H1 (cell line): ENCODE measurements at regions not wholly inside any gene's neighbourhood (a gene's known extent, or its start where the extent isn't known, plus 50 kb on each side); places are given as distances from the start of the nearest gene placed in this dataset.

Experiments
- CTCF ChIA-PET: fragments of 300-600 bp; sonication (Branson Sonifier 250); formaldehyde crosslinking; loops from one replicate; lab custom pipeline; 2021; ENCODE audit not compliant: partially characterized antibody; lab: Charles Lee
- POLR2A ChIA-PET: fragments of 300-600 bp; sonication (Branson Sonifier 250); formaldehyde crosslinking; loops from one replicate; lab custom pipeline; 2021; ENCODE audit warnings: inconsistent platforms; ENCODE audit not compliant: partially characterized antibody; lab: Charles Lee
- DNase-seq, 2 experiments: peaks; one replicate each; pipeline versions ENCODE4 v3.0.0 to v3.0.0-alpha.2; 2010 to 2022; ENCODE audit warnings: low spot score in 2 of 2, low read depth in 1 of 2, mixed read lengths in 1 of 2
- FAIRE-seq: peaks from 2 replicates; lab custom pipeline; 2011; peaks lifted over from hg19 to GRCh38; lab: Jason Lieb, UNC
- H2AFZ ChIP-seq: 2 replicates; pipeline ENCODE4 v1.8.1; 2012; ENCODE audit warnings: low read length, inconsistent platforms
- H2AK5ac ChIP-seq: 2 replicates; pipeline ENCODE4 v1.6.1; 2013; ENCODE audit warnings: low read depth, low read length
- H2BK120ac ChIP-seq: replicated peaks from 2 replicates; pipeline ENCODE3; 2013; ENCODE audit warnings: low read depth, low read length, inconsistent platforms
- H2BK12ac ChIP-seq: 2 replicates; pipeline ENCODE4 v1.6.1; 2013; ENCODE audit warnings: low read depth, low read length
- H2BK15ac ChIP-seq: 2 replicates; pipeline ENCODE4 v1.6.1; 2013; ENCODE audit warnings: low read length
- H2BK20ac ChIP-seq: 2 replicates; pipeline ENCODE4 v1.6.1; 2013; ENCODE audit warnings: low read length
- H2BK5ac ChIP-seq: 2 replicates; pipeline ENCODE4 v1.6.1; 2013; ENCODE audit warnings: low read depth, low read length
- H3K14ac ChIP-seq: 2 replicates; pipeline ENCODE4 v1.6.1; 2013; ENCODE audit warnings: inconsistent platforms; ENCODE audit not compliant: insufficient read length
- H3K18ac ChIP-seq: 2 replicates; pipeline ENCODE4 v1.6.1; 2013; ENCODE audit warnings: low read length; ENCODE audit errors: extremely low read depth
- H3K23ac ChIP-seq: 2 replicates; pipeline ENCODE4 v1.6.1; 2013; ENCODE audit warnings: inconsistent platforms; ENCODE audit not compliant: insufficient read length
- H3K23me2 ChIP-seq: 2 replicates; pipeline ENCODE4 v1.6.1; 2013; ENCODE audit warnings: low read depth, low read length
- H3K27ac ChIP-seq: 2 replicates; pipeline ENCODE4 v1.6.1; 2011; ENCODE audit warnings: low read depth, low read length, inconsistent platforms
- H3K27me3 ChIP-seq, 4 experiments: replicated peaks in 1 of 4; 1 replicate in 1 of 4; 2 replicates in 3 of 4; pipeline versions ENCODE4 v1.6.1 to v1.8.1; 2011 to 2013; ENCODE audit warnings: low read length in 3 of 4, mild to moderate bottlenecking in 3 of 4, inconsistent platforms in 2 of 4, mixed read lengths in 2 of 4, moderate library complexity in 1 of 4; ENCODE audit not compliant: control insufficient read depth in 3 of 4, insufficient read depth in 3 of 4; ENCODE audit errors: extremely low read depth in 1 of 4
- H3K36me3 ChIP-seq, 4 experiments: 2 replicates each; pipeline versions ENCODE4 v1.6.1 to v1.8.1; 2011 to 2013; ENCODE audit warnings: mild to moderate bottlenecking in 4 of 4, low read length in 3 of 4, moderate library complexity in 2 of 4, control low read depth in 1 of 4, inconsistent platforms in 1 of 4; ENCODE audit not compliant: insufficient read depth in 4 of 4, control insufficient read depth in 2 of 4
- H3K4ac ChIP-seq: replicated peaks from 2 replicates; pipeline ENCODE3; 2013; ENCODE audit warnings: low read length, low read depth, mixed read lengths, inconsistent platforms; ENCODE audit not compliant: insufficient read length
- H3K4me1 ChIP-seq, 4 experiments: replicated peaks in 1 of 4; 1 replicate in 1 of 4; 2 replicates in 3 of 4; pipeline versions ENCODE4 v1.6.1 to v1.8.1; 2011 to 2013; ENCODE audit warnings: low read length in 3 of 4, inconsistent platforms in 2 of 4, mixed read lengths in 1 of 4; ENCODE audit not compliant: insufficient read depth in 4 of 4, control insufficient read depth in 3 of 4
- H3K4me2 ChIP-seq, 2 experiments: 2 replicates each; pipeline versions ENCODE4 v1.6.1 to v1.8.1; 2011 to 2013; ENCODE audit warnings: low read depth in 2 of 2, low read length in 2 of 2, control low read depth in 1 of 2, inconsistent platforms in 1 of 2, mild to moderate bottlenecking in 1 of 2; ENCODE audit not compliant: insufficient read depth in 1 of 2
- H3K4me3 ChIP-seq, 4 experiments: fragments of 200-600, 300-600 bp in 1 of 4; sonication (generic), shearing (Covaris generic), sonication (Bioruptor Twin) in 1 of 4; 2 replicates each; pipeline versions ENCODE4 v1.5.1 to v1.8.1; 2011 to 2016; ENCODE audit warnings: low read length in 4 of 4, low read depth in 3 of 4, control low read depth in 2 of 4, inconsistent platforms in 2 of 4, mild to moderate bottlenecking in 2 of 4, mixed read lengths in 1 of 4, moderate library complexity in 1 of 4; ENCODE audit not compliant: insufficient read depth in 2 of 4; ENCODE audit errors: extremely low read depth in 1 of 4
- H3K56ac ChIP-seq: replicated peaks from 2 replicates; pipeline ENCODE3; 2013; ENCODE audit warnings: low read depth, mild to moderate bottlenecking, mixed read lengths, low read length, inconsistent platforms; ENCODE audit not compliant: insufficient read length
- H3K79me1 ChIP-seq: 2 replicates; pipeline ENCODE4 v1.6.1; 2013; ENCODE audit warnings: low read depth, low read length, control low read depth
- H3K79me2 ChIP-seq, 2 experiments: 2 replicates each; pipeline versions ENCODE4 v1.6.1 to v1.8.1; 2012 to 2013; ENCODE audit warnings: low read length in 2 of 2, mild to moderate bottlenecking in 2 of 2, inconsistent platforms in 1 of 2; ENCODE audit not compliant: insufficient read depth in 2 of 2, control insufficient read depth in 1 of 2
- H3K9ac ChIP-seq, 4 experiments: replicated peaks in 1 of 4; 1 replicate in 1 of 4; 2 replicates in 3 of 4; pipeline versions ENCODE4 v1.6.1 to v1.8.1; 2011 to 2013; ENCODE audit warnings: low read depth in 3 of 4, low read length in 3 of 4, control low read depth in 2 of 4, mild to moderate bottlenecking in 2 of 4, moderate library complexity in 2 of 4, inconsistent platforms in 1 of 4; ENCODE audit errors: extremely low read depth in 1 of 4
- H3K9me3 ChIP-seq, 2 experiments: 2 replicates each; pipeline versions ENCODE4 v1.6.1 to v1.8.1; 2012 to 2013; ENCODE audit warnings: mild to moderate bottlenecking in 2 of 2, moderate library complexity in 2 of 2, control low read depth in 1 of 2, inconsistent platforms in 1 of 2, low read depth in 1 of 2, low read length in 1 of 2, mixed read lengths in 1 of 2; ENCODE audit not compliant: insufficient read depth in 2 of 2
- H4K20me1 ChIP-seq, 2 experiments: replicated peaks in 1 of 2; 2 replicates each; pipeline versions ENCODE3 to v1.8.1; 2011 to 2013; ENCODE audit warnings: inconsistent platforms in 2 of 2, low read length in 2 of 2, mild to moderate bottlenecking in 1 of 2; ENCODE audit not compliant: insufficient read depth in 2 of 2, control insufficient read depth in 1 of 2
- H4K5ac ChIP-seq: 2 replicates; pipeline ENCODE4 v1.6.1; 2013; ENCODE audit warnings: low read length, low read depth, mixed read lengths, inconsistent platforms; ENCODE audit not compliant: insufficient read length
- H4K8ac ChIP-seq: 2 replicates; pipeline ENCODE4 v1.8.0; 2013; ENCODE audit warnings: mild to moderate bottlenecking, moderate library complexity, low read length, inconsistent platforms; ENCODE audit not compliant: insufficient read depth; ENCODE audit errors: extremely low read depth
- H4K91ac ChIP-seq: replicated peaks from 2 replicates; pipeline ENCODE3; 2013; ENCODE audit warnings: low read length, mixed read lengths, inconsistent platforms; ENCODE audit not compliant: insufficient read length
- CEBPB ChIP-seq: IDR thresholded peaks from 2 replicates; pipeline ENCODE4 v1.6.1; 2012; ENCODE audit warnings: low read depth, low read length
- CREB1 ChIP-seq: IDR thresholded peaks from 2 replicates; pipeline ENCODE4 v1.6.1; 2012; ENCODE audit warnings: inconsistent platforms
- EP300 ChIP-seq, 2 experiments: IDR thresholded peaks; 1 replicate in 1 of 2; 2 replicates in 1 of 2; pipeline ENCODE4 v1.6.1; 2011 to 2012; ENCODE audit warnings: low read depth in 2 of 2, low read length in 2 of 2, mild to moderate bottlenecking in 2 of 2, borderline replicate concordance in 1 of 2, inconsistent platforms in 1 of 2, moderate library complexity in 1 of 2
- HDAC2 ChIP-seq, 2 experiments: fragments of 300-600 bp in 1 of 2; sonication (generic) in 1 of 2; IDR thresholded peaks; 2 replicates each; pipeline ENCODE4 v1.6.1; 2011 to 2012; ENCODE audit warnings: low read depth in 2 of 2, low read length in 2 of 2, mild to moderate bottlenecking in 2 of 2, moderate library complexity in 2 of 2, borderline replicate concordance in 1 of 2, inconsistent platforms in 1 of 2
- RAD21 ChIP-seq, 2 experiments: IDR thresholded peaks in 1 of 2; conservative IDR thresholded peaks in 1 of 2; 2 replicates each; pipeline ENCODE4 v1.6.1; 2011; ENCODE audit warnings: low read depth in 2 of 2, low read length in 2 of 2, improper control_type of control experiment in 1 of 2, inconsistent platforms in 1 of 2, mild to moderate bottlenecking in 1 of 2, moderate library complexity in 1 of 2
- SP2 ChIP-seq: IDR thresholded peaks from 2 replicates; pipeline ENCODE4 v1.6.1; 2012; ENCODE audit warnings: mild to moderate bottlenecking, low read length, inconsistent platforms
- WGBS, 2 experiments: shearing (Covaris generic) in 1 of 2; methylation state at CpG; one replicate each; pipeline versions ENCODE4 v1.1.6 to v1.1.7; 2013 to 2015; ENCODE audit warnings: low lambda C conversion rate in 2 of 2, mixed read lengths in 2 of 2, inconsistent platforms in 1 of 2, low coverage in 1 of 2, missing lambda C conversion rate in 1 of 2; ENCODE audit not compliant: insufficient replicate concordance in 2 of 2, insufficient coverage in 1 of 2, insufficient read length in 1 of 2; ENCODE audit errors: extremely low coverage in 1 of 2, missing lambda C conversion rate in 1 of 2; 5-methylcytosine and 5-hydroxymethylcytosine counted together
- TF ChIP-seq, protein P1 (sequence below): IDR thresholded peaks from 2 replicates; pipeline ENCODE4 v1.6.1; 2012; ENCODE audit warnings: inconsistent platforms
- TF ChIP-seq, protein P2 (sequence below), 3 experiments: IDR thresholded peaks; 1 replicate in 2 of 3; 2 replicates in 1 of 3; pipeline versions ENCODE4 v1.5.1 to v1.6.1; 2011; ENCODE audit warnings: low read length in 3 of 3, mild to moderate bottlenecking in 3 of 3, inconsistent platforms in 2 of 3, low read depth in 1 of 3, moderate library complexity in 1 of 3; ENCODE audit not compliant: insufficient read depth in 1 of 3; ENCODE audit errors: control extremely low read depth in 1 of 3

DNA sequence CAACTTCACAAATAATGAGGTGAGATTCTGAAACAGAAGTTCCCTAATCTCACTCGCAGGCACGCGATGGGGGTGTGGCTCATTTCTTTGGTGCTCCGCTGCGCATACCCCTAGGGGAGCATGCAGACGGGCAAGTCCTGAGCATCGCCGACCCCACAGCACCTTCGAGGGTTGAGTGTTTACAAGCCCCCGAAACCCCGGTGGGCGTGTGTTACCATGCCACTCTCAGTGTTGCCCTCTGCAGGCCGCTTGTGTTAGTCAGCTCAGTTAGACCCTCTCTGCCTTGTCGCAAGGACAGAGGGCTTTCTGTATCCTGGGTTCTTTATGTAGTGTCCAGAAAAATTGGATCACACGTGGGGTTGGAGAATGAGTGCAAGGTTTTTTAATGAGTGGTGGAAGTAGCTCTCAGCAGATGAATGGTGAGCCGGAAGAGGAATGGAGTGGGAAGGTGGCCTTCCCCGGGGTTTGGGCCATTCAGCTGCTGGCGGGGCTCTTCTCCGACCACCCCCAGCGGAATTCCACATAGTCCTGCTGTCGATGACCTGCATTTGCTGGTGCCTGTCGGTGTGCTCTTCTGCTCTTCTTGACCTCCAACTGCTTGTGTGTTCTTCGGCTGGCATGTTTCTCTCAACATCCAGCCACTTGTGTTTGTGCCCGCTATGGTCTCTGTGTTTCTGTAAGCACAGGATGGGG, 191.3 kb downstream of the RPRM start:
- CTCF ChIA-PET = interaction anchor here (0.6 to 1.7 kb wide), 27 partner anchors 9 to 361 kb away, joined by 3 to 12 read pairs (median 3); partner anchors contain the start of gene RPRM
- Histone ChIP-seq H3K4me2 (peak overlapping the region; percentile 56 to 67), H3K4me3 (peak overlapping the region; percentile 31 to 54 (median 38); a peak in 7 of 8 replicates), H3K14ac (no peak overlapping the region), H2BK120ac (no peak overlapping the region), H3K36me3 (no peaks in the 10 kb centered on the region), H4K20me1 (no peaks in the 10 kb centered on the region), H2BK20ac (no peak overlapping the region), H2BK5ac (no peak overlapping the region), H3K79me2 (no peaks in the 10 kb centered on the region), H4K8ac (no peak overlapping the region), H3K56ac (no peak overlapping the region), H3K27ac (no peak overlapping the region), H4K91ac (no peak overlapping the region), H3K9me3 (no peaks in the 10 kb centered on the region), H3K23me2 (no peaks in the 10 kb centered on the region), H2BK12ac (0 out of 2 replicates have a peak overlapping the region, but pooled peaks have one; percentile 35), H3K27me3 (no peaks in the 10 kb centered on the region), H2AFZ (peak overlapping the region; percentile 55), H2BK15ac (no peak overlapping the region), H2AK5ac (no peak overlapping the region), H3K23ac (no peak overlapping the region), H3K79me1 (no peaks in the 10 kb centered on the region), H3K4me1 (no peaks in the 10 kb centered on the region), H3K18ac (no peak overlapping the region; the same call in 1 of the 2 replicates), H3K9ac (no peak overlapping the region), H4K5ac (no peak overlapping the region), H3K4ac (no peak overlapping the region)
- DNase-seq = peak; percentile 66 to 88
- TF ChIP-seq CREB1 (no peak), SP2 (no peak), CEBPB (no peak), RAD21 (IDR thresholded peaks at IDR 0.05 in 1 of 2, conservative IDR thresholded peaks at IDR 0.05 in 1 of 2; ENCODE audit: low read depth in 2 of 2, low read length in 2 of 2) (peak; percentile 66 to 76), EP300 (IDR thresholded peaks at IDR 0.05; ENCODE audit: borderline replicate concordance in 1 of 2, low read depth in 2 of 2, low read length in 2 of 2) (peak in 1 of 2 experiments; percentile 1; a peak in 1 of 3 replicates), HDAC2 (IDR thresholded peaks at IDR 0.05; ENCODE audit: borderline replicate concordance in 1 of 2, low read depth in 2 of 2, low read length in 2 of 2) (peak; percentile 53 to 67; a peak in 1 of 4 replicates)
- TF ChIP-seq, protein P1, sequence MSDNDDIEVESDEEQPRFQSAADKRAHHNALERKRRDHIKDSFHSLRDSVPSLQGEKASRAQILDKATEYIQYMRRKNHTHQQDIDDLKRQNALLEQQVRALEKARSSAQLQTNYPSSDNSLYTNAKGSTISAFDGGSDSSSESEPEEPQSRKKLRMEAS = peak; percentile 57
- TF ChIP-seq, protein P2, sequence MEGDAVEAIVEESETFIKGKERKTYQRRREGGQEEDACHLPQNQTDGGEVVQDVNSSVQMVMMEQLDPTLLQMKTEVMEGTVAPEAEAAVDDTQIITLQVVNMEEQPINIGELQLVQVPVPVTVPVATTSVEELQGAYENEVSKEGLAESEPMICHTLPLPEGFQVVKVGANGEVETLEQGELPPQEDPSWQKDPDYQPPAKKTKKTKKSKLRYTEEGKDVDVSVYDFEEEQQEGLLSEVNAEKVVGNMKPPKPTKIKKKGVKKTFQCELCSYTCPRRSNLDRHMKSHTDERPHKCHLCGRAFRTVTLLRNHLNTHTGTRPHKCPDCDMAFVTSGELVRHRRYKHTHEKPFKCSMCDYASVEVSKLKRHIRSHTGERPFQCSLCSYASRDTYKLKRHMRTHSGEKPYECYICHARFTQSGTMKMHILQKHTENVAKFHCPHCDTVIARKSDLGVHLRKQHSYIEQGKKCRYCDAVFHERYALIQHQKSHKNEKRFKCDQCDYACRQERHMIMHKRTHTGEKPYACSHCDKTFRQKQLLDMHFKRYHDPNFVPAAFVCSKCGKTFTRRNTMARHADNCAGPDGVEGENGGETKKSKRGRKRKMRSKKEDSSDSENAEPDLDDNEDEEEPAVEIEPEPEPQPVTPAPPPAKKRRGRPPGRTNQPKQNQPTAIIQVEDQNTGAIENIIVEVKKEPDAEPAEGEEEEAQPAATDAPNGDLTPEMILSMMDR (IDR thresholded peaks at IDR 0.05; ENCODE audit: control extremely low read depth in 1 of 3, insufficient read depth in 1 of 3, low read depth in 1 of 3, low read length in 3 of 3) = peak; percentile 69 to 87 (median 75)
- POLR2A ChIA-PET = no interaction called here
- WGBS, 2 experiments = 37% methylated on average over 24 of the region's 24 CpGs; no CpG with 5 or more reads in 1 of the 2 experiments
- peak; percentile 66 for FAIRE-seq
